BE2C (cell line): ENCODE measurements at regions not wholly inside any gene's neighbourhood (a gene's known extent, or its start where the extent isn't known, plus 50 kb on each side); places are given as distances from the start of the nearest gene placed in this dataset.
"Not testable (repeated sequence)": the region's sequence is repeated elsewhere in the genome, so short reads cannot be mapped to it uniquely, and the experiment has no call there.

Experiments used
- DNase-seq: peaks from one replicate; pipeline ENCODE4 v3.0.0-alpha.2; 2020
- H3K27me3 ChIP-seq: fragments of 250-450 bp; sonication (Bioruptor Pico); 2 replicates; pipeline ENCODE4 v1.5.1; 2020; ENCODE audit warnings: mild to moderate bottlenecking
- H3K36me3 ChIP-seq: fragments of 250-450 bp; sonication (Bioruptor Pico); 2 replicates; pipeline ENCODE4 v1.5.1; 2020; ENCODE audit warnings: mild to moderate bottlenecking
- H3K4me1 ChIP-seq: fragments of 250-450 bp; sonication (Bioruptor Pico); 2 replicates; pipeline ENCODE4 v1.5.1; 2020
- H3K4me3 ChIP-seq: 2 replicates; pipeline ENCODE4 v1.5.1; 2011; ENCODE audit warnings: low read depth, low read length
- H3K9me3 ChIP-seq: fragments of 250-450 bp; sonication (Bioruptor Pico); 2 replicates; pipeline ENCODE4 v1.5.1; 2020
- TF ChIP-seq, protein P1 (sequence below): IDR thresholded peaks from 2 replicates; pipeline ENCODE4 v1.5.1; 2012; ENCODE audit warnings: mild to moderate bottlenecking, low read depth, low read length

DNA sequence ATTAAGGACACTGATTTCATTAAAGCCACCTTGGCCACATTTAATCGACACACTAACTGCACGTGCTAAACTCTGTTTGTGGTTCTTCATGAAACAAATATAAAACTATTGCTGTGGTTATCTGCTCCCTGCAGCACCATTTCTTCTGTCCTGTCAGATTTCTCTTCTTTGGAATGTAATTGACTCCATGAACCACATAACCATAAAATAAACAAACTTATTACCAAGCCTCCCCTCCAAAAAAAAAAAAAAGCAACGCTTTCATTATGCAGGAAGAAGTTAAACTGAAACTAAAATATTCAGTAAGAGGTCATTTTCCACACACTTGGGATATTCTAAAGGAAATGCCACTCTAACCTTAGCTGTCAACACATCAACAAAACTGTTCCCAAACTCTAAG, 319.1 kb upstream of the NT5E start:
- no peaks in the 10 kb centered on the region for H3K4me1 ChIP-seq
- TF ChIP-seq, protein P1, sequence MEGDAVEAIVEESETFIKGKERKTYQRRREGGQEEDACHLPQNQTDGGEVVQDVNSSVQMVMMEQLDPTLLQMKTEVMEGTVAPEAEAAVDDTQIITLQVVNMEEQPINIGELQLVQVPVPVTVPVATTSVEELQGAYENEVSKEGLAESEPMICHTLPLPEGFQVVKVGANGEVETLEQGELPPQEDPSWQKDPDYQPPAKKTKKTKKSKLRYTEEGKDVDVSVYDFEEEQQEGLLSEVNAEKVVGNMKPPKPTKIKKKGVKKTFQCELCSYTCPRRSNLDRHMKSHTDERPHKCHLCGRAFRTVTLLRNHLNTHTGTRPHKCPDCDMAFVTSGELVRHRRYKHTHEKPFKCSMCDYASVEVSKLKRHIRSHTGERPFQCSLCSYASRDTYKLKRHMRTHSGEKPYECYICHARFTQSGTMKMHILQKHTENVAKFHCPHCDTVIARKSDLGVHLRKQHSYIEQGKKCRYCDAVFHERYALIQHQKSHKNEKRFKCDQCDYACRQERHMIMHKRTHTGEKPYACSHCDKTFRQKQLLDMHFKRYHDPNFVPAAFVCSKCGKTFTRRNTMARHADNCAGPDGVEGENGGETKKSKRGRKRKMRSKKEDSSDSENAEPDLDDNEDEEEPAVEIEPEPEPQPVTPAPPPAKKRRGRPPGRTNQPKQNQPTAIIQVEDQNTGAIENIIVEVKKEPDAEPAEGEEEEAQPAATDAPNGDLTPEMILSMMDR: no peak
- H3K36me3 ChIP-seq: no peaks in the 10 kb centered on the region
- no peaks in the 10 kb centered on the region; the same call in 1 of the 2 replicates for H3K27me3 ChIP-seq
- H3K9me3 ChIP-seq: no peaks in the 10 kb centered on the region
- H3K4me3 ChIP-seq: no peak overlapping the region
- DNase-seq: no peak

DNA sequence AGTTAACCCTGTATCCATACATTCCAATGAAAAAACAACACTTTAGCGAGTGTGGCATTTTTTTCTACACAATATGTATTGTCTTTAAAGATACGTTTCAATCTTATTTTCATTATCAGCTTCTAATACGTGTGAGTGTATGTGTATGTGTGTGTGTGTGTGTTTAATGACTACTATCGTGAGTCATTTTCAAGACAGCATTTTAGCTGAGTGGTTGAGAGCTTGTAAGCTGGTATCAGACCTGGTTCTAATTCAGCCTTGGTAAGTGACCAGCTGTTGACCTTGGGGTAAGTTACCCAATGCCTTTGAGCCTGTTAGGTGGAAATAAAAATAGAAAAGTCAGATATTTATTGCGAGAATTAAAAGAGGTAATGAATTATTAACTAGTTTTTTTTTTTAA, 320.0 kb upstream of the NT5E start:
- no peak for DNase-seq
- Histone ChIP-seq H3K36me3 (no peaks in the 10 kb centered on the region), H3K9me3 (no peaks in the 10 kb centered on the region), H3K27me3 (no peaks in the 10 kb centered on the region; the same call in 1 of the 2 replicates), H3K4me1 (no peaks in the 10 kb centered on the region), H3K4me3 (no peak overlapping the region)
- TF ChIP-seq, protein P1: no peak

DNA sequence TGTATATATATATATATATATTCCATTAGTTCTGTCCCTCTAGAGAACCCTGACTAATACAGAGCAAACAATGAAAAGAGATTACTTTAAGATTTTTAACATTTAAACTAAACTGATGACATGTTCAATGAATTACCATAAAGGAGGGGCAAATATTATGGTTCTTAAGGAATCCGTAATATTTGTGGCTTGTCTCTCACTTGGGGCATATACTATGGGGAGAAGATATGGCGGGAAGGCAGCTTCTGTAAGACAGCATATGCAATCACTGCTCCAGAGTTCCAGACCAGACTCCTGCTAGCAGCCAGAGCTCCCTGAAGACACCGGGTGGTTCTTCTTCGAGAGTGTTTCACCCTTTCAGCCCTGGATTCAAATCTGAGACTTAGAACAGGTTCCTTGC, 321.1 kb upstream of the NT5E start:
- no peaks in the 10 kb centered on the region for H3K9me3 ChIP-seq
- H3K4me3 ChIP-seq: no peak overlapping the region
- H3K4me1 ChIP-seq: no peaks in the 10 kb centered on the region
- no peaks in the 10 kb centered on the region; the same call in none of the 2 replicates for H3K27me3 ChIP-seq
- H3K36me3 ChIP-seq: no peaks in the 10 kb centered on the region
- TF ChIP-seq, protein P1: no peak
- no peak for DNase-seq

DNA sequence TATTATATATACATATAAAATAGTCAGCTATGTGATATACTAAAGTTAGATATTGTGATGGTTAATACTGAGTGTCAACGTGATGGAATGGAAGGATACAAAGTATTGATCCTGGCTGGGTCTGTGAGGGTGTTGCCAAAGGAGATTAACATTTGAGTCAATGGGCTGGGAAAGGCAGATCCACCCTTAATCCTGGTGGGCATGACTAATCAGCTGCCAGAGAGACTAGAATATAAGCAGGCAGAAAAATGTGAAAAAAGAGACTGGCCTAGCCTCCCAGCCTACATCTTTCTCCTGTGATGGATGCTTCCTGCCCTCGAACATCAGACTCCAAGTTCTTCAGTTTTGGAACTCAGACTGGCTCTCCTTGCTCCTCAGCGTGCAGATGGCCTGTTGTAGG, 321.6 kb upstream of the NT5E start:
- not testable (repeated sequence) for H3K36me3 ChIP-seq, H3K4me3 ChIP-seq, H3K4me1 ChIP-seq, H3K27me3 ChIP-seq, DNase-seq, H3K9me3 ChIP-seq

DNA sequence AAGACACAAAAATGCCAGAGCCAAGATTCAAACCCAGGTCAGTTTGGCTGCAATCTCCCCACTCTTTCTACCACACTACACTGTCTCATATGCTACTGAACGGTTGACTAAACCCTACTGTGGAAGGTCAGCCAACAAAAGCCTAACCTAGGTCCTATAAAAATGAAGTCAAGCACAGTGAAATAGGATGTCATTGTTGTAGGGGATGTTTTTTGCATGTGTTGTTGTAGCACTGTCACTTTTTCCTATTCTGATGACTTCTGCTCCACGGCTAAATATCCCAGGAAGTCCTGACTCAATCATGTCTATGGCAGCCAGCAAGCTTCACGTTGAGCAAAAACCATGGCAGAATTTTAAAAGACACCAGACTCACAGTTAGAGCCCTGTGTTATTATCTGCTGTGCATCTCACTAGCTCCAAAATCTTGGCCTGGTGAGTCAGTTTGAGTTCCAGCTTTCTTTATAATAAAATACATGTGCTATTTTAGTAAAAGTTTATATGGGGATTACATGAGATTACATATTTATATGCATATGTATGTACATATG, 322.1 kb upstream of the NT5E start:
- no peak for DNase-seq
- Histone ChIP-seq H3K4me3 (no peak overlapping the region), H3K36me3 (no peaks in the 10 kb centered on the region), H3K27me3 (no peaks in the 10 kb centered on the region; the same call in none of the 2 replicates), H3K4me1 (no peaks in the 10 kb centered on the region), H3K9me3 (no peaks in the 10 kb centered on the region)
- TF ChIP-seq, protein P1: no peak

DNA sequence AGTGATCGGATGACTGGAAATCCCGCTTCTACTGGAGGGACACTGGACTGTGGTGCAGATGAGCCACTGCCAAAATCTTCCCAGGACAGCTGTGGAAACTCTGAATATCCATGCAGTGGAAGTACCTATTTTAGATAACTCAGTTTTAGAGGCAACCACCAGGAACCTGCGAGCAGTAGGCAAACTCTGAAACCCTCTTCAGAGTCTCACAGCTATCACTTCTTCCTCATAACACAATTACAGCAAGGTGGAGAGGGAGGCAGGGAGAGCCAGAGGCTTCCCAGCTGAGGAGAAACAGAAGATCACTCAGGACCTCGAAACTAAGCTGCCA, 322.8 kb upstream of the NT5E start:
- DNase-seq: no peak
- Histone ChIP-seq H3K4me1 (no peaks in the 10 kb centered on the region), H3K36me3 (no peaks in the 10 kb centered on the region)

More for the DNA sequence above, 322.8 kb upstream of the NT5E start:
- Histone ChIP-seq H3K9me3 (no peaks in the 10 kb centered on the region), H3K27me3 (no peaks in the 10 kb centered on the region; the same call in none of the 2 replicates), H3K4me3 (no peak overlapping the region)
- TF ChIP-seq, protein P1: no peak
